ENCODE measurements at regions not wholly inside any gene's neighbourhood (a gene's known extent, or its start where the extent isn't known, plus 50 kb on each side); places are given as distances from the start of the nearest gene placed in this dataset.
A peak's percentile ranks its signal among the peaks of the same experiment; 100 is the strongest.

- H3K4me3 ChIP-seq = no peak overlapping the region
- H3K4me1 ChIP-seq = no peaks in the 10 kb centered on the region
- DNase-seq = no peak
- H3K9me3 ChIP-seq = no peaks in the 10 kb centered on the region
- H3K27ac ChIP-seq = no peak overlapping the region
- TF ChIP-seq CTCF (IDR thresholded peaks at IDR 0.05) (no peak), POLR2A (IDR thresholded peaks at IDR 0.05) (no peak)
- no peaks in the 10 kb centered on the region for H3K36me3 ChIP-seq
- no peaks in the 10 kb centered on the region for H3K27me3 ChIP-seq
Observed at GRCh38 chr5:117893211-117893610, 1095.1 kb downstream of the DTWD2 start.

GRCh38 chr5:117892360-117892759 lies 1096.0 kb downstream of the DTWD2 start:
- TF ChIP-seq POLR2A (IDR thresholded peaks at IDR 0.05) = no peak
- no peak for TF ChIP-seq CTCF (IDR thresholded peaks at IDR 0.05)
- Histone ChIP-seq H3K36me3 (no peaks in the 10 kb centered on the region), H3K27ac (no peak overlapping the region), H3K4me3 (no peak overlapping the region), H3K27me3 (no peaks in the 10 kb centered on the region), H3K4me1 (no peaks in the 10 kb centered on the region), H3K9me3 (no peaks in the 10 kb centered on the region)
- no peak for DNase-seq

- H3K4me1 ChIP-seq = no peaks in the 10 kb centered on the region
- no peaks in the 10 kb centered on the region for H3K36me3 ChIP-seq
- no peak for TF ChIP-seq CTCF (IDR thresholded peaks at IDR 0.05)
Observed at GRCh38 chr5:117889596-117889995, 1098.8 kb downstream of the DTWD2 start.

GRCh38 chr5:117888688-117889087 lies 1099.7 kb downstream of the DTWD2 start:
- Histone ChIP-seq H3K4me3 (peak overlapping the region in 1 of 4 donors; percentile 10), H3K36me3 (no peaks in the 10 kb centered on the region), H3K27me3 (no peaks in the 10 kb centered on the region), H3K4me1 (no peaks in the 10 kb centered on the region), H3K9me3 (no peaks in the 10 kb centered on the region), H3K27ac (peak overlapping the region in 1 of 4 donors; percentile 2)
- no peak for TF ChIP-seq CTCF (IDR thresholded peaks at IDR 0.05)
- TF ChIP-seq POLR2A (IDR thresholded peaks at IDR 0.05) = no peak
- no peak for DNase-seq

More at GRCh38 chr5:117889596-117889995, 1098.8 kb downstream of the DTWD2 start:
- no peak for DNase-seq
- no peak overlapping the region for H3K27ac ChIP-seq
- H3K27me3 ChIP-seq = no peaks in the 10 kb centered on the region
- H3K9me3 ChIP-seq = no peaks in the 10 kb centered on the region
- no peak overlapping the region for H3K4me3 ChIP-seq

- Histone ChIP-seq H3K9me3 (no peaks in the 10 kb centered on the region), H3K4me1 (no peaks in the 10 kb centered on the region), H3K36me3 (no peaks in the 10 kb centered on the region), H3K27ac (no peak overlapping the region), H3K27me3 (no peaks in the 10 kb centered on the region), H3K4me3 (no peak overlapping the region)
- TF ChIP-seq POLR2A (IDR thresholded peaks at IDR 0.05) (no peak), CTCF (IDR thresholded peaks at IDR 0.05) (no peak)
- no peak for DNase-seq
Observed at GRCh38 chr5:117881426-117882230, 1106.7 kb downstream of the DTWD2 start.

All from Peyer's patch (tissue), 4 donors.